Germinal center (tissue), 1 donor: ENCODE measurements at regions not wholly inside any gene's neighbourhood (a gene's known extent, or its start where the extent isn't known, plus 50 kb on each side); places are given as distances from the start of the nearest gene placed in this dataset.

Experiments used
- DNase-seq: peaks from one replicate; pipeline ENCODE4 v3.0.0; 2012; ENCODE audit warnings: mixed read lengths, low spot score

DNA sequence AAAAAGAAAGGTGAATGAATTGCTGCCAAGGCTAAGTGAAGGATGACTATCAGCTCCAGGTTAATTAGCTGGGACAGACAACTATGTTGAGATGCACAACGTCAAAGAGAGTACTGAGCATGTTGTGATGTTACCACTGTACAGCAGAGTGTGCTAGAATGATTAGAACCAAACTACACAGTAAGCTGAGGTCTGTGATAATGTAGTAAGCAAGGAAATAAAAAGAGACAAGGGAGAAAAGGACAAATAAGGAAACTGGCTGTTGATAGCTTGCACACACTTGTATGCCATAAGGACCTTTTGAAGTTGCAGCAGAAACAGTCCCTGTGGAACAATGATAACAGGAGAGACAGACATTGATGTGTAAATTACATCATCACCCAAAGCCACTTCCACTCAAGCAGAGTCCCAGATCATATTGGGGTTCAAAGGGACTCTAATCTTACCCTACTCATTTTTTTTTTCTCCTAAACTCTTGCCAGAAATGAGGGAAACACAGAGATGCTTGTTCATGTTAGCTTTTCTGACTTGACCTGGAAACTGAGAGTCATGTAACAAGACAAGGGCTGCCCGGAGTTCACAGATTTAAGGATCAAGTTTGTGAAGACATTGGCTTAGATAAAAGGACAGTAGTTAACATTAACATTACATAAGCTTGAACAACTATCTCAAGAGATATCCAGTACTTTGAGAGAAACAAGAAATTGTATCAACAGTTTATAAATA lies 189.9 kb downstream of the CENPW start:
- no peak for DNase-seq

DNA sequence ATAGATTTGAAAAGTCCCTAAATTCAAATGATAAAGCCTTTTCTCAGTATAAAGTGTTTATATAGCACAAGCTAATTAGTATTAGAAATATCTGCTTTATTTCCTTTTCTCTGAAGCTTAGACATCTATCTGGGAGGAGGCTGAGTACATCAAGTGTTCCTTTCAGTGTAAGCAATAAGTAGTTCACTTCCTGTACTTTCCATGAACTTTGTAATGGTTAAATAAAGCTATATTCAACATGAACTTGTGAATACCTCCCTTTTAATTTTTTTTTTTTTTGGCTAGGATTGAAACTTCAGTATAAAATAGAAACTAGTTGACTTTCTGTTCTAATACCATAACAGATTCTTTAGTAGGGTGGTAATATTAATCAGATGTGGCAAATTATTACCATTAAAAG lies 190.9 kb downstream of the CENPW start:
- no peak for DNase-seq

DNA sequence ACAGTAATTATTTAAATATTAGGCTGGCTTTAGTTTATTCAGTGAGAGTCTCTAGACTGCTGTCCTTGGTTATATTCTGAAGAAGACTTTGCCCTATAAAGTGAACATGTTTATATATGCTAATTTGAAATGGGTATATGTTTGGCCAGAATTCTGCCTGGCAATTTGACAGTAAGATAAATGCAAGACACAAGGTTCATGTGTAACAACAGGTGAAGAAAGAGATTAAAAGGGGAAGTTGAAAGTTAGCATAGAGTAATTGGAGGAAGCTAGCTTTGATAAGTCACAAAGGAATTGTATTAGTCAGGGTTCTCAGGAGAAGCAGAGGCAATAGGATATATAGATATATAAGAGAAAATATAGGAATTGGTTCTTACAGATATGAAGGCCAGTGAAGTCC lies 191.4 kb downstream of the CENPW start:
- DNase-seq, result no peak

DNA sequence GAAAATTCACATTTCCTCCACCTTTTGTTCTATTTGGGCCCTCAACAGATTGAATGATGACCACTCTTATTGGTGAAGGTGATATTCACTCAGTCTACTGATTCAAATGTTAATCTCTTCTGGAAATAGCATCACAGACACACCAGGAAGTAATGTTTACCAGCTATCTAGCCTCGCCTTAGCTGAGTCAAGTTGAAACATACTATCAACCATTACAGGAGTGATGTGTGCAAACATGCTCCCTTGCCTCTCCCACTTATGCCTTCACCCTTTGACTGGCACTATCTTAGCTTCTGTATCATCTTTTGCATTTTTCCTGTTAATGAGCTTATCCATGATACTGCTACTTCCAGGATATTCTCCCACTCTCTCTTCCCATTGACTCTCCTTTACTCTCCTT lies 191.9 kb downstream of the CENPW start:
- DNase-seq, result no peak

DNA sequence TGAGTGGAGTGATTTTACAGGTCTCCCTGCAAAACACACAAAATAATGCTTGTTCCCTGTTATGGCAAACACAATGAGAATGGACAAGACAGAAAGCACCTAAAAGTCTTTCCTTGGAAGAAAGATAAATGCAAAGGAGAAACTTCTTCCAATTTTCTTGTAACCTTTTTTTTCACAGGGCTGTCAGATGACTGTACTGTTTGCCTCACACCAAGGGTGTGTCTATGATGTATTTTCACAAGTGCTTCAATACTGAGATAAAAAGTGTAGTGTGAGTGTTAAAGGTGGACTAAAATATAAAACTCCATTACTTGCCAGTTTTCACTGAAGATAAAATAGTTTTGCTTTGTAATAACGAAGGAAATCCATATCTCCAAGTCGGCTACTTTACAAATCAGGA lies 194.5 kb downstream of the CENPW start:
- DNase-seq, result no peak

DNA sequence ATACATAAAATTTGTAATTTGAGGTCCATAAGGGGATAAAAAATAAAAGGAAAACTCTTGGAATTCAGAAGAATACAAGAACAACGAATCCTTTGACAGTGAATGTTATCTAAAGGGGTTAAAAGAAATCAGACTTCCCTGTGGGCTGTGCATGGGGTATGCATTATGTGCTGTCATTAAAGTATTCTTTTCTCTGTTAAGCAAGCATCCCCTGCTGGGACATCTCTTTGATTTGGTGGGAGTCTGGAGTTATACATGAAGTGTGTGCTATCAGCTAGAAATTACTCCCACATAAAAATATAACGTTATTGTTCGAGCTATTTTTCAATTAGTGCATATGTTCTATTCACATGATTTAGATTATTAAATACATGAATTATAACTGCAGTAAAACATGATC lies 195.2 kb downstream of the CENPW start:
- DNase-seq, result no peak

DNA sequence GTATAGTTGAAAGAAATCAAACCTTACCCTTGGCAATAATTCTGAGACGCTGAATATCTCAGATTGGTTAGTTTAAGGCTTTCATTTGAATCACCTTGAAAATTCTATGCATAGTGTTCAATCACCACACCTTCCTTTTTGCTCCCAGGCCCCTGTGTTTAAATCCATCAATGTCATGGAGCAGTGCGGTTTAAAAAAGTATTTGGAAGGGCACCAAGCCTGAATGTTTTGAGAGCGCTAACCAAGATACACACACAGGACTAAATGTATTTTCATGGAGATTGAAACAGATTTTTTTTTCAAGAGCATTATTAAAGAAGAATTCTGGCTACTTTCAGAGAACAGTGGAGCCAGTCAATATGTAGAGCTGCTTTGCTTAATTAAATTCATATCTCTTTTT lies 195.7 kb downstream of the CENPW start:
- DNase-seq, result no peak

DNA sequence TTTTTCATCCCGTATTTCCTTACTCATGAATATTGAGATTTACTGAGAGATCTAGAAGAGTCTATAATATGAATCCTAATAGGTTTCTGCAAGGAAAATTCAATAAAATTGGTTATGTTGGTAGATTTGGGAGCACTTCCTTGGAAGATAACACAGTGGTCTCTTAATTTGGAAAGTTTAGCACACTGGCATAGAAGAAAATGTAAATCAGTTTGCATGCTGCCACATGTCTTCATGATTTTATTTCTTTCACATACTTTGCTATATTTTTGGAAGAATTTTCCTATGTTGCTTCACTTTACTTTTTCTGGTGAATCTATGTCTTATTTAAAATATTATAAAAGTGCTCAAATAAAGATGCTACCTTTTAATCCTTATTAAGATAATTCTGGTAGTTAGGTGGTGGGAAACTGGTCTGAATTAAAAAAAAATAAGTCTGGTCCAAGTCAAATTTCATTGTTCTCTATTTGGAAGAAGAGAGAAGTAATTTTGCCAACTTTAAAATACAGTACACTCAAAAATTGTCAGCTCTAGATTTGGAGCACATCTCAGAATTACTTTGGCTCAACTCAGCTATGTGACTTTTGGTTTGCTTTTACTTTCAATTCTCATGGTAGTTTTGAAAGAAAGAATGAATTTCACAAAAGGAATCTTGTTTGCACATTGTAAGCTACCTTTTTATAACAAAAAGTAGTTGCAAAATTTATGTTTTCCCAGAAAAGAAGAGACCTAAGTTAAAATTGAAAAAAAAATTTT lies 197.3 kb downstream of the CENPW start:
- DNase-seq, result no peak

DNA sequence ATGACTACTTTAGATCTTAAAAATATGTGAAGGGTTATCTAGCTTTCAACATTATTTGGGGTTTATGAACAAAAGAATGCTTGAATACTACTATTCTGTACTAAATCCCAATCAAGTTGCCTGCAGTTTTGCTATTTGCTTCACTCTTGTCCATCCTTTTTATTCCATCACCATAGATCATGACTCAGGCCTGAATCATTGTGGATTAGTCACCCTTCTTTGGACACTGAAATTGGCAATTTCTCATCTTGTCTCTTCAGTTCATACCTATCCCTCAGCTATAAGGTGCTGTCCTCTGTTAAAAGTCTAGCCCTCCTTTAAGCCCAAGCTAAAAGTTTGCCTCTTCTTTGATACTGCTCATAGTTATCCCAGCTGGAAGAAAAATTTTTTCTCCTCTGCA lies 199.1 kb downstream of the CENPW start:
- DNase-seq, result no peak

DNA sequence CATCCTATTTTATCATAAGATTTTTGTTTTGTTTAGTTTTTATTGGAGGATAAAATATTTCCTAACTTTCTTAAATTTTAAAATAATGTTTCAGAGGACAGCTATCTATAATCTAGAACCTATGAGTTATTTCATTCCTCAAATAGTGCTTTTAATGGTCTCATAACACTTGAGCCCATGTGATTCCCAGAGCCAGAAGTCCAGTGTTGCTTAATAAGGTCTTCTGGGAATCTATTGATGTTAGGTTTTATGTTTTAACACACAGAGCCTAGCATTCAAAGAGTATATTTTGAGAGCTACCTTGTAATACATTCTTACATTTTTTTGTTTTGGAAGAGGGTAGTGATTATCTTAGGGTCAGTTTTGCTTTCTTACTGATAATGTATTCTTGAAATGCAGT lies 200.2 kb downstream of the CENPW start:
- no peak for DNase-seq

DNA sequence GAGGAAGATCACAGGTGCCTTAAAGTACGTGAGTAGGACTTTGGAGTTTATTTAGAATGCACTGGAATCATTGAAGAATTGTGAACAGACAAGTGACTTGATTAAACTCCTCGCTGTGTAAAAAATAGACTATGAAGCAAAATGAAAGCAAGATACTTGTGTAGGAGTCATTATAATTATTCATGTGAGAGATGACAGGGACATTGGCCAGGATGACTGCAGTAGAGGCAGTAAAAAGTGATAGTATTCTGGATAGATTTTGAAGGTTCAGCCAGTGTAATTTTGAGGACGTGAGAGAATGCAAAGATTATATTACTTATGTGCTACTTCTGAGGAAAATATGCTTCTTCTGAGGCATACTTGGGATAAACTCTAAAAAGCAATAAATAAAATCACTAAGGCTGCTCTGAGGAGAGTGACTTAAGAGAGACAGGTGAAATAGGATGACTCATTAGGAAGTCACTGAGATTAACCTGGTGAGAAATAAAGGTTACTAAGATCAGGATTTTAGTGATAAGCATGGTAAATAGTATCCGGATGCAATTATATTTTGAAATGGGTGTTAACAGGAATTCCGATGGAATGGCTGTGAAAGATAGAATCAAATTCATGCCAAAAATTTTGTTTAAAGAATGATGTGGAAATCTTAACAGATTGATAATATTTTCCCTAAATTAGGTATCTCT lies 202.0 kb downstream of the CENPW start:
- no peak for DNase-seq

DNA sequence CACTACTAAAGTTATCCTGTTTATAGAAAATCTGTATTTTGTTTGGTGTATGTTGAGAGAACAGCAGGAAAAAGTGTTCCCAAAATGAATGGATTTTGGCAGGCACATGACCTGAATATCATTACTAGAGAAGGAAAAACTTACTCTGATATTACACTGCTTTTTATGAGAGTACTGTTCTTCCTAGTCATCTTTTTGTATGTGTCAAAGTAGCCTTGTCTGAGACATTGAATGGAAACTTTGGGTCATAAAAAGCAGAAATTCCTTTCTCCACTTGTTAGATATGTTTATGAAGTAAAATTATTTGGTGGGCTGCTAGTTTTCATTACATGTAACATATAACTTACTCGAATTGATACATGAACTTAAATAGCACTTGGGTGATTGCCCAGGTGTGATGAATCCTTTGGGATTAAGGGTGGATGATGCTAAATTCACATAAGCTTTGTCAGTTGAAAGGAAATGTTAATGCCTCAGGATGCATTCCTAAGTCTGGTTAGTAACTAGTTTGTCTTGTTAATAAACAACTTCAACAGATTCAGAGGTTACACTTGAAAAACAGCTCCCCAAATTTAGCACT lies 206.7 kb downstream of the CENPW start:
- no peak for DNase-seq

DNA sequence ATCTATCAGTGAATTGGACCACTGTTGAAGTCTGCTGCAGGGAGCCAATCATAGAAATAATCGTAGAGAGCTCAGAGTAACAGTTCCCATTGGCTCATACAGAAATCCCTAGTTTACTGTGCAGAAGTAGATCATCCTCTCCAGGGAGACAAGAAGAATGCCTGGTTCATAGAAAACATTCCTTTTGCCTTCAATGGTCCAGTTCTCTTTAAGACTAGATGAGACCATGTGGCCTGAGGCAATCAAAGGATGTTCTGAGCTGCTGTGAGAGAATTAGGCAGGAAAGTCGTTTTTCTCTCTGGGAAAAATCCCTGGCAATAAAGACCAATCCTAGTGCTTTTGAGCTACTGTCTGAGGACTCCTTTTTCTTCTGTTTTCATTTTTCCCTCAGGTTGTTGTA lies 208.4 kb downstream of the CENPW start:
- no peak for DNase-seq

DNA sequence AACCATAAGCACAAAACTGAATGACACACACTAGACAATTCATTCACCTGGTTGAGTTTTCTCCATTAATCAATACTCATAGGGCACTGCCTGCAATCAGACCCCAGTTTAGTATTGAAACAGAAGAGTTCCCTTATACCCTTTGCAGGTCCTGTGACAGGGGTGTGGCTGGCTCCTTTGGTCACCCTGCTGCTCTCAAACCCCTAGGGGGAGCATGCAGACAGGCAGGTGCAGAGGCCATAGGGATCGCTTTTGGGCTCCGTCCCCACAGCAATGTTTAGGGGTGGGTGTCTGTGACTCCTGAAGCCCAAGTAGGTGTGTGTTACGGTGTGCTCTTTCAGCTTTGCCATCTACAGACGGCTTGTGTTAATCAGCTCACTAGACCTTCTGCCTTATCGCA lies 210.4 kb downstream of the CENPW start:
- no peak for DNase-seq

DNA sequence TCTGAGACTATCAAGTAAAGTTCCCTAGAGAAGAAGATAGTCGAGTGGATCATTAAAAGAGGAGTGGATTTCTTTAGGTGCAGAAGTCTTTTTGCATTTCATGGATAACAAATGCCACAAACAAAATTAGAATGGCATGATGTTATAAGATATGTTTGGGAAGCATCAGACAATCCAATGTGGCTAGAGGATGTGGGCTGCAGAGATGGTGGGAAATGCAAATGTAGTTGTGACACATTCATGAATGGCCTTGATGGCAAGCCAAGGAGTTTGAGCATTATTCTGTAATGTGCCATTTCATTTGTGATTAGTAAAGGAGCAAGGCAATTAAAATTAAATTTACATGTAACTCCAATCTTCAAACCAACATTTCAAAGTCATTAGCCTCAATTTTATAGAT lies 211.9 kb downstream of the CENPW start:
- DNase-seq, result no peak

DNA sequence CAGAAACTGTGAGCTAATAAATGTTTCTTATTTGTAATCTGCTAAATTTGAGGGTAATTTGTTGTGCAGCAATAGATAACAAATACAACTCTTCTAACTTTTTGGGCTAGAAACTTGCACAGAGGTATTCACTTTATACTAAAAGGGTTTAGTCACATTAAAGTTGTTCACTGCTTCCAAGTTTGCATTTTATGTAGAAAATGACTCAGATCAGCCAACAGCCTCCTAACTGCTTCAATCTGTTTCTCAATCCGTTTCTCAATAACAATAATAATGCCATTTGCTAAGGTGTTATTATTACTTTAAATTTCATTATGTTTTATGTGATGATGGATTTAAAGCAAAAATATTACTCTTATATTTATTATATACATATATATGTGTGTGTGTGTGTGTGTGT lies 213.9 kb downstream of the CENPW start:
- no peak for DNase-seq

DNA sequence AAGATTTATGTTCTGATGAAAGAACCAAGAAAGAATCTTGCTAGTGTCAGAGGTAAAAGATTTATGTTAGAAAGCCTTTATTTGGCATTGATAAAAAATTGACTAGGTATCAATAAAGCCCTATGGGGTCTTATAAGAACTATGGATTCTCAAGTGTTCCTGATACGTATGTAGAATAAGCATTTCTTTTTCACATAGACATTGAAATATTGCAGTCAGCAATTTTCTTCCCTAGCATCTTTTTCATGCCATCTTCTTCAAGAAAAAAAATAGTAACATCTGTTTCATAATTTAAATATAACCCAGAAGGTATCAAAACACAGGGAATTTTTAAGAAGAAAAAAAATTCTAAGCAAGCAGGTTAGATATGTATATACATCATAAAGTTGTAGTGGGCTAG lies 230.6 kb downstream of the CENPW start:
- no peak for DNase-seq

DNA sequence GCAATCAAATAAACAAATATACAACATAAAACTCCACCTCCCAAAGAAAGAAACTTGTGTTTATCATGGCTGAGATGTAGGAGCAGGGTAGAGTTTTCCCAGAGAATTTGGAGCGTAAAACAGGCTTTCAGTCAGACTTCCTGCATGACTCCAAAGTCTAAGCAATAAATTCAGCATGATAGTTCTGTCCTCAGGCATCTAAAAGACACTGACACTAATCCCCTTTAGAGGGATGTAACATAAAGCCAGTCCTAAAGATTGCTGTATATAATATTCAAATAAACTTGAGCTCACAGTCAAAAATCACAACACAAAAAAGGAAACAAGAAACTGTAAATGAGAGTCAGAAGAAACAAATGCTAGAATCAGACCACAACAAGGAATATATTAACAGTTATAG lies 234.4 kb downstream of the CENPW start:
- no peak for DNase-seq

DNA sequence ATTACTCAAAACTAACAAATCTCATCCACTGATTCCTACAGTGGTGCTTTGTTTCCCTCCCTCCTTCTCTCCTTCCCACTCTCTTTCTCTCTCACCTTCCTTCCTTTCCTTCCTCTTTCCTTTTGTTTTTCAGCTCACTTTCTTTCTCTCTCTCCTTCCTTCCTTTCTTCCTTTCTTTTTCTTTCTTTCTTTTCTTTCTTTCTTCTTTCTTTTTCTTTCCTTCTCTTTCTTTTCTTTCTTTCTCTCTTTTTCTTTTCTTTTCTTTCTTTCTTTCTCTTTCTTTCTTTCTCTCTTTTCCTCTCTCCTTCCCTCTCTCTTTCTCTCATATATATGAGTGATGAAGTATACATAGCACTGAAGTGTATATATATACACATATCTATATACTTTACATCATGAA lies 241.4 kb downstream of the CENPW start:
- no peak for DNase-seq

DNA sequence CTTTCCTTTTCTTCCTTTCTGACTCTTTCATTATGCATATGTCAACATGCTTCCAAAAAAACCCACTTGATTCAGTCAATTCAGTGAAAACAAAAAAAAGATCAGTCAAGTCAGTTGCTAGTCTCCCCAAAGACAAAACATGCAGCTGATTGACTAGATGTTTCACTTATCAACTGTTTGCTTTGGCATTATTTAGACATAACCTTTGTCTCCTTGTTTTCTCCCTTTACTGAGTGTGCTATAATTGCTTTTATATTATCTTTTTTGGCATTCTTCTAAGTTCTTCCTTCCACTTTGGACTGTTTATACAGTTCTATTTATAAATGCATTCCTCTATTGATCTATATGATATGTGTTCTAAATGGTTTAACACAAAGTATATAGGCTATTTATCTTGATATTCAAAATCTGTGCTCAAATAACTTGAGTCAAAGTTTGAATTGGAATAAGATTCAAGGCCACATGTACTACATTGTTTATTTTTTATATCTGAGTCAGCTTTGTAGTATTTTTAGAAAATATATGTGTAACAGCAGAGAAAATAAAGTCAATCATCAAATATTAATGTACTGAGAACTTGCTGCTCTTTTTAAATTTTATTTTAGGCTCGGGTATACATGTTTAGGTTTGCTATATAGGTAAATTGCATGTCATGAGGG lies 260.5 kb downstream of the CENPW start:
- no peak for DNase-seq

DNA sequence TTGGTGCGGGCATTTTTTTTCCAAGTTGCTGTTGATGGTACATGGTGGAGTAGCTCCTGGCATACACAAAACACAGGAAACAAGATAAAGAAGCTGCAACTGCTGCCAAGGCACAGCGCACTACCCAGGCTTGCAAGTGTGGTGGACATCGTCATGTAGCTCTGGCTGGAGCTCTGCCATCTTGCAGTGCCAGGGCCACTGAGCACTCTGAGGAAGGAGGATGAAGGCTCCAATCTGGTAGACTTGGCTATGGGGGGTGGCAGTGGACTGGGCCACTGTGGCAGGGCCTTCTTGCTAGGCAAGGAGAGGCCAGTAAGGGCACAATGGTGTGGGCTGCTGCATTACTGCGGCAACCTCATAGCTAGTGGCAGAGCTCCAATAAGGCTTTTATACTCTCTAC lies 263.5 kb downstream of the CENPW start:
- no peak for DNase-seq

DNA sequence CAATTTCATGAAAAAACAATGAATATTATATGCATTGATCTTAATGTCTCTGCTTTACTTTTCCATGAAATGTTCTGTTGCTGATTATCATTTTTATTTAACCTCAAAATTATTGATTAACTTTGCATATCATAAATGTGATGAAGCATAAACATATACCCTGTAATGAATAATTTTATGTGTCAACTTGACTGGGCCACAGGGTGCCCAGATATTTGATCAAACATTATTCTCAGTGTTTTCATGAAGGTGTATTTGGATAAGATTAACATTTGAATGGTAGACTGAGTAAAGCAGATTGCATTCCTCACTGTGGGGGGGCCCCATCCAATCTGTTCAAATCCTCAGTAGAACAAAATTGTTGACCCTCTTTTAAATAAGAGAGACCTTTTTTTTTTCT lies 265.2 kb downstream of the CENPW start:
- no peak for DNase-seq
